ENCODE measurements at regions not wholly inside any gene's neighbourhood (a gene's known extent, or its start where the extent isn't known, plus 50 kb on each side); places are given as distances from the start of the nearest gene placed in this dataset.

DNA sequence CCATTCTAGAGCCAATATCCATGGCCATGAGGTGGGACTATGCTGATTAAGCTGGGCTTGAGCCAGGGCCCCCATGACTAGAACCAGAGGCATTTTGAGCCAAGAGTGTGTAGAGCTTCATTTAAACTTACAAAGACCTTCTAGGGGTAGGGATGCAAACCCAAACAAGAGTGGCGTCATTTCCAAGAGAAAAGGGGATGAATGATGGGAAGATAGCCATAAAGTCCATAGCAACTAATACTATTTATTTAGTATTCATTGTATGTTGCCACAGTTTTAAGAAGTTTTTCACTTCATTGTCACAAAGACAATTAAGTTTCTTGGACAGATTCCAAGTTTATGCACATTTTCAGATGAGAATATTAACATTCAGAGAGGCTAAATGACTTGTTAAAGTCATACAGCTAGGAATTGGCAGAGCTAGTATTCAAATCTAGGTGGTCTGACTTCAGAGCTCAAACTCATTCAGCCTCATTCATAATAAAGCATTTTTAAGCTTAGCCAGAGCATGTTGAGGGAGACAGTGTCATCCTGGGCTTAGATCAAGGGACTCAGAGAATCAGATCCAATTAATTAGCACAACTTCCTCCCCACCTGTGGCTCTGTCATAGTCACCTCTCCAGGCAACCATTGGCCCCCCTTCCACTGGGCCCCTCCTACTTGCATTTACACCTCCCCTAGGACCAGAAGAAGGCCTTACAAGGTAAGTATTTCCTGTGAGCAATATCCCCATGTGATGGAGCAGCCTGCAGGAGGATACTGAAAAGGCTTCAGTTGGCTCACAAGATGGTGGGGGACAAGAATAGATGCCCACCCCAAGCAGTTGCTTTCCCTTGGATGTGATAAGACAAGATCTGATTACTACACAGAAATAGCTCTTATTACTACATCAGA, 95.0 kb upstream of the PCSK1 start:
- Histone ChIP-seq H3K27ac (ENCODE audit: low read depth, low read length) (no peak overlapping the region), H3K36me3 (ENCODE audit: control insufficient read depth in 1 of 2, insufficient read depth in 2 of 2, low read length in 2 of 2) (no peaks in the 10 kb centered on the region), H2AFZ (ENCODE audit: low read depth, low read length, poor library complexity, severe bottlenecking) (no peak overlapping the region), H3K4me2 (ENCODE audit: low read length) (no peak overlapping the region), H3K9me3 (ENCODE audit: control insufficient read depth in 1 of 2, insufficient read depth in 1 of 2, low read depth in 1 of 2, low read length in 2 of 2) (no peaks in the 10 kb centered on the region), H3K27me3 (ENCODE audit: insufficient read depth, low read length) (no peaks in the 10 kb centered on the region), H3K4me1 (ENCODE audit: control insufficient read depth in 1 of 2, insufficient read depth in 2 of 2, low read length in 2 of 2) (no peaks in the 10 kb centered on the region), H3K9ac (ENCODE audit: low read length) (no peak overlapping the region), H4K20me1 (ENCODE audit: insufficient read depth) (no peaks in the 10 kb centered on the region), H3K79me2 (ENCODE audit: insufficient read depth, low read length) (no peaks in the 10 kb centered on the region), H3K4me3 (replicated peaks in 1 of 2; ENCODE audit: low read depth in 1 of 2, low read length in 2 of 2) (no peak overlapping the region), H3K9me2 (ENCODE audit: insufficient read depth) (no peaks in the 10 kb centered on the region)
- ChIA-PET CTCF (no interaction called here), POLR2A (no interaction called here), RAD21 (ENCODE audit: low non-redundant PET in 1 of 2, low total read pairs in 2 of 2, uncharacterized antibody in 2 of 2, unreplicated experiment in 2 of 2) (no interaction called here)
- TF ChIP-seq JUND (IDR thresholded peaks at IDR 0.05) (no peak), FOSL1 (IDR thresholded peaks at IDR 0.05; ENCODE audit: low read depth) (no peak), SP1 (IDR thresholded peaks at IDR 0.05; ENCODE audit: low read depth) (no peak), EZH2 (IDR thresholded peaks at IDR 0.05) (no peak)
- TF ChIP-seq, protein P1, sequence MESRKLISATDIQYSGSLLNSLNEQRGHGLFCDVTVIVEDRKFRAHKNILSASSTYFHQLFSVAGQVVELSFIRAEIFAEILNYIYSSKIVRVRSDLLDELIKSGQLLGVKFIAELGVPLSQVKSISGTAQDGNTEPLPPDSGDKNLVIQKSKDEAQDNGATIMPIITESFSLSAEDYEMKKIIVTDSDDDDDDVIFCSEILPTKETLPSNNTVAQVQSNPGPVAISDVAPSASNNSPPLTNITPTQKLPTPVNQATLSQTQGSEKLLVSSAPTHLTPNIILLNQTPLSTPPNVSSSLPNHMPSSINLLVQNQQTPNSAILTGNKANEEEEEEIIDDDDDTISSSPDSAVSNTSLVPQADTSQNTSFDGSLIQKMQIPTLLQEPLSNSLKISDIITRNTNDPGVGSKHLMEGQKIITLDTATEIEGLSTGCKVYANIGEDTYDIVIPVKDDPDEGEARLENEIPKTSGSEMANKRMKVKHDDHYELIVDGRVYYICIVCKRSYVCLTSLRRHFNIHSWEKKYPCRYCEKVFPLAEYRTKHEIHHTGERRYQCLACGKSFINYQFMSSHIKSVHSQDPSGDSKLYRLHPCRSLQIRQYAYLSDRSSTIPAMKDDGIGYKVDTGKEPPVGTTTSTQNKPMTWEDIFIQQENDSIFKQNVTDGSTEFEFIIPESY (IDR thresholded peaks at IDR 0.05; ENCODE audit: extremely low read depth, insufficient replicate concordance, low read length): no peak
- intact Hi-C loops (cut with micrococcal nuclease): no loop called here
- no TSS peak for BruUV-seq (replicated peaks)
- no peak for DNase-seq (ENCODE audit: low read depth, low spot score)
- ATAC-seq: no peak

DNA sequence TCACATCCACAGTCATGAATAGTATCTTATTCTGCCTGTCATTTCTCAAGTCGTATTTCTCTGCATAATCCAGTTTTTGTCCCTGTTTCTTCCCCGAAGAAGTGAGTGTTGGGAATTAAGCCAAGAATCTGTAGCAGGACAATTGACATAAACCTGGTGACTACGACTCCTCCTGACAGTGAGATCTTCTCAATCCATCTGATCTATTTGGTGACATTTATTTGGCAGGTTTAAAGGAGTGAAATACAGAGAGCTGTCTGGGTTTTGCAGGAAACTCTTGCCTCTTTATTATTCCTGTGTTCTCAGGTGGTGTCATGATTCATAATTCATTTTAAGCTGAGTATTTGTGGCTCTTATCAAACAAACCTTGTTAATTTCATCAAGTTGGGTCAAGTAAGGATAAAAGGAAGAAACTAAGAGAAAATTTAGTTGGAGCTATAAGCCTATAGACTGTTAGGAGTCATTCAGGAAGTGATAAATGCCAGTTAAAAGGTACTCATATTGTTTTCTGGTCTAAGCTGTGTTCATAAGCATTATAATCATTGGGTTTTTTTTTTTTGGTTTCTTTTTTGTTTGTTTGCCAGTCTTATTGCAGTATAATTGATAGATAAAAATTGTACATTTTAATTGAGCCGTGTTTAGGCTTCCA, 95.9 kb upstream of the PCSK1 start:
- no peaks in the 10 kb centered on the region for H3K9me3 ChIP-seq (ENCODE audit: control insufficient read depth in 1 of 2, insufficient read depth in 1 of 2, low read depth in 1 of 2, low read length in 2 of 2)
- RAD21 ChIA-PET (ENCODE audit: low non-redundant PET in 1 of 2, low total read pairs in 2 of 2, uncharacterized antibody in 2 of 2, unreplicated experiment in 2 of 2): no interaction called here
- no peaks in the 10 kb centered on the region for H3K4me1 ChIP-seq (ENCODE audit: control insufficient read depth in 1 of 2, insufficient read depth in 2 of 2, low read length in 2 of 2)
- H4K20me1 ChIP-seq (ENCODE audit: insufficient read depth): no peaks in the 10 kb centered on the region
- H3K79me2 ChIP-seq (ENCODE audit: insufficient read depth, low read length): no peaks in the 10 kb centered on the region
- CTCF ChIA-PET: no interaction called here
- H3K36me3 ChIP-seq (ENCODE audit: control insufficient read depth in 1 of 2, insufficient read depth in 2 of 2, low read length in 2 of 2): no peaks in the 10 kb centered on the region
- H3K9ac ChIP-seq (ENCODE audit: low read length): no peak overlapping the region
- TF ChIP-seq SRF (IDR thresholded peaks at IDR 0.05; ENCODE audit: low read depth): no peak
- TF ChIP-seq POLR2AphosphoS5 (IDR thresholded peaks at IDR 0.05; ENCODE audit: low read depth, low read length): no peak
- TF ChIP-seq, protein P2, sequence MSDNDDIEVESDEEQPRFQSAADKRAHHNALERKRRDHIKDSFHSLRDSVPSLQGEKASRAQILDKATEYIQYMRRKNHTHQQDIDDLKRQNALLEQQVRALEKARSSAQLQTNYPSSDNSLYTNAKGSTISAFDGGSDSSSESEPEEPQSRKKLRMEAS (IDR thresholded peaks at IDR 0.05): no peak
- no peak for TF ChIP-seq ZNF274 (IDR thresholded peaks at IDR 0.05; ENCODE audit: low read depth, low read length)
- TF ChIP-seq, protein P1 (IDR thresholded peaks at IDR 0.05; ENCODE audit: extremely low read depth, insufficient replicate concordance, low read length): no peak
- TF ChIP-seq CEBPB (IDR thresholded peaks at IDR 0.05; ENCODE audit: low read depth): no peak
- TF ChIP-seq POLR2A (IDR thresholded peaks at IDR 0.05; ENCODE audit: borderline replicate concordance, extremely low read depth, insufficient read depth, insufficient read length): no peak
- no peak for TF ChIP-seq SIN3A (IDR thresholded peaks at IDR 0.05; ENCODE audit: low read depth)
- intact Hi-C loops (cut with micrococcal nuclease): no loop called here
- ATAC-seq (no peak), DNase-seq (ENCODE audit: low read depth, low spot score) (no peak)
- no peak overlapping the region for H3K4me3 ChIP-seq (replicated peaks in 1 of 2; ENCODE audit: low read depth in 1 of 2, low read length in 2 of 2)
- POLR2A ChIA-PET: no interaction called here
- no peak overlapping the region for H3K4me2 ChIP-seq (ENCODE audit: low read length)
- no peaks in the 10 kb centered on the region for H3K27me3 ChIP-seq (ENCODE audit: insufficient read depth, low read length)
- H3K27ac ChIP-seq (ENCODE audit: low read depth, low read length): no peak overlapping the region
- H2AFZ ChIP-seq (ENCODE audit: low read depth, low read length, poor library complexity, severe bottlenecking): no peak overlapping the region
- H3K9me2 ChIP-seq (ENCODE audit: insufficient read depth): no peaks in the 10 kb centered on the region
- no TSS peak for BruUV-seq (replicated peaks)

All from HCT116 (cell line).